HFFc6 (cell line): ENCODE measurements at regions not wholly inside any gene's neighbourhood (a gene's known extent, or its start where the extent isn't known, plus 50 kb on each side); places are given as distances from the start of the nearest gene placed in this dataset.

Experiments used
- DNase-seq: peaks from one replicate; pipeline ENCODE4 v3.0.0-alpha.2; 2018
- H3K27ac Mint-ChIP-seq: 2 replicates; pipeline ENCODE4 v1.8.0; 2020; ENCODE audit warnings: mild to moderate bottlenecking, mixed read lengths
- H3K27me3 Mint-ChIP-seq: 2 replicates; pipeline ENCODE4 v1.8.0; 2021; ENCODE audit warnings: mild to moderate bottlenecking, moderate library complexity, mixed read lengths; ENCODE audit not compliant: insufficient read depth
- H3K36me3 Mint-ChIP-seq: 2 replicates; pipeline ENCODE4 v1.8.0; 2021; ENCODE audit warnings: low read depth, mixed read lengths
- H3K4me1 Mint-ChIP-seq: 2 replicates; pipeline ENCODE4 v1.8.0; 2020; ENCODE audit warnings: low read depth, mixed read lengths
- H3K4me3 Mint-ChIP-seq: 2 replicates; pipeline ENCODE4 v1.8.0; 2020; ENCODE audit warnings: mild to moderate bottlenecking, moderate library complexity, mixed read lengths
- H3K9me3 Mint-ChIP-seq: 2 replicates; pipeline ENCODE4 v1.8.0; 2020; ENCODE audit warnings: mild to moderate bottlenecking, mixed read lengths
- CTCF ChIP-seq: fragments of 200-600 bp; sonication (generic); IDR thresholded peaks from 2 replicates; pipeline ENCODE4 v1.5.0; 2021; ENCODE audit warnings: antibody characterized with exemption, mild to moderate bottlenecking

- peaks cover 2% of the 10 kb centered on the region; the same call in 1 of the 2 replicates for H3K27me3 Mint-ChIP-seq
- no peaks in the 10 kb centered on the region for H3K4me1 Mint-ChIP-seq
- H3K27ac Mint-ChIP-seq: no peak overlapping the region
- no peak for TF ChIP-seq CTCF
- no peak for DNase-seq
- no peaks in the 10 kb centered on the region for H3K36me3 Mint-ChIP-seq
- H3K9me3 Mint-ChIP-seq: peaks cover 11% of the 10 kb centered on the region; the same call in 1 of the 2 replicates
- no peak overlapping the region for H3K4me3 Mint-ChIP-seq
These were observed 325.3 kb upstream of the SMIM21 start for GRCh38 chr18:75752740-75753263.

- no peak for TF ChIP-seq CTCF
- no peak for DNase-seq
- no peaks in the 10 kb centered on the region for H3K4me1 Mint-ChIP-seq
- no peak overlapping the region for H3K4me3 Mint-ChIP-seq
- no peaks in the 10 kb centered on the region; the same call in 1 of the 2 replicates for H3K9me3 Mint-ChIP-seq
- H3K27ac Mint-ChIP-seq: no peak overlapping the region
- no peaks in the 10 kb centered on the region for H3K36me3 Mint-ChIP-seq
- peaks cover 5% of the 10 kb centered on the region for H3K27me3 Mint-ChIP-seq
These were observed 317.6 kb upstream of the SMIM21 start for GRCh38 chr18:75745147-75745546.

GRCh38 chr18:75742516-75742915 lies 315.0 kb upstream of the SMIM21 start:
- peaks cover 4% of the 10 kb centered on the region for H3K9me3 Mint-ChIP-seq
- no peak overlapping the region for H3K27ac Mint-ChIP-seq
- no peak for DNase-seq
- no peaks in the 10 kb centered on the region for H3K4me1 Mint-ChIP-seq
- no peaks in the 10 kb centered on the region for H3K36me3 Mint-ChIP-seq
- TF ChIP-seq CTCF: no peak
- peaks cover 3% of the 10 kb centered on the region for H3K27me3 Mint-ChIP-seq
- H3K4me3 Mint-ChIP-seq: no peak overlapping the region

GRCh38 chr18:75739682-75740081 lies 312.2 kb upstream of the SMIM21 start:
- Mint-ChIP-seq H3K36me3 (no peaks in the 10 kb centered on the region), H3K4me3 (no peak overlapping the region), H3K27ac (no peak overlapping the region), H3K4me1 (no peaks in the 10 kb centered on the region), H3K27me3 (peaks cover 2% of the 10 kb centered on the region), H3K9me3 (peaks cover 17% of the 10 kb centered on the region)
- no peak for DNase-seq
- TF ChIP-seq CTCF: no peak

- DNase-seq: no peak
- peaks cover 6% of the 10 kb centered on the region for H3K27me3 Mint-ChIP-seq
- H3K9me3 Mint-ChIP-seq: peaks cover 17% of the 10 kb centered on the region
- H3K36me3 Mint-ChIP-seq: no peaks in the 10 kb centered on the region
- no peak overlapping the region for H3K27ac Mint-ChIP-seq
- no peaks in the 10 kb centered on the region for H3K4me1 Mint-ChIP-seq
- TF ChIP-seq CTCF: no peak
- H3K4me3 Mint-ChIP-seq: no peak overlapping the region
These were observed 307.8 kb upstream of the SMIM21 start for GRCh38 chr18:75735291-75735690.

GRCh38 chr18:75730249-75730648 lies 302.7 kb upstream of the SMIM21 start:
- Mint-ChIP-seq H3K4me3 (no peak overlapping the region), H3K27ac (no peak overlapping the region), H3K9me3 (peaks cover 2% of the 10 kb centered on the region; the same call in 1 of the 2 replicates), H3K4me1 (no peaks in the 10 kb centered on the region), H3K36me3 (no peaks in the 10 kb centered on the region), H3K27me3 (peaks cover 18% of the 10 kb centered on the region)
- TF ChIP-seq CTCF: no peak
- no peak for DNase-seq
